Hepatocyte (in vitro differentiated cells): ENCODE measurements at regions not wholly inside any gene's neighbourhood (a gene's known extent, or its start where the extent isn't known, plus 50 kb on each side); places are given as distances from the start of the nearest gene placed in this dataset.
"Not testable (repeated sequence)": the region's sequence is repeated elsewhere in the genome, so short reads cannot be mapped to it uniquely, and the experiment has no call there.

Experiments
- DNase-seq: peaks from one replicate; pipeline ENCODE4 v3.0.0-alpha.2; 2016; ENCODE audit warnings: low spot score
- H2AFZ ChIP-seq: fragments of 200-600 bp; sonication (generic); 2 replicates; pipeline ENCODE4 v1.6.0; 2016; ENCODE audit warnings: antibody characterized with exemption, mild to moderate bottlenecking
- H3K27ac ChIP-seq: fragments of 200-600 bp; sonication (generic); 2 replicates; pipeline ENCODE4 v1.5.1; 2016; ENCODE audit warnings: mild to moderate bottlenecking
- H3K27me3 ChIP-seq: fragments of 200-600 bp; sonication (generic); 2 replicates; pipeline ENCODE4 v1.6.1; 2016
- H3K36me3 ChIP-seq: fragments of 200-600 bp; sonication (generic); replicated peaks from 2 replicates; pipeline ENCODE4 v1.5.1; 2016; ENCODE audit warnings: low read depth; ENCODE audit not compliant: insufficient read depth
- H3K4me1 ChIP-seq: fragments of 200-600 bp; sonication (generic); 2 replicates; pipeline ENCODE4 v1.5.1; 2016; ENCODE audit warnings: mild to moderate bottlenecking, moderate library complexity; ENCODE audit not compliant: insufficient read depth
- H3K4me2 ChIP-seq: fragments of 200-600 bp; sonication (generic); 2 replicates; pipeline ENCODE4 v1.6.0; 2016
- H3K4me3 ChIP-seq: fragments of 200-600 bp; sonication (generic); 2 replicates; pipeline ENCODE4 v1.5.1; 2016; ENCODE audit warnings: mild to moderate bottlenecking
- H3K79me2 ChIP-seq: fragments of 200-600 bp; sonication (generic); 2 replicates; pipeline ENCODE4 v1.6.0; 2017; ENCODE audit warnings: mild to moderate bottlenecking
- H3K9me2 ChIP-seq: fragments of 200-600 bp; sonication (generic); replicated peaks from 2 replicates; pipeline ENCODE4 v1.6.0; 2017; ENCODE audit warnings: mild to moderate bottlenecking; ENCODE audit not compliant: insufficient read depth
- H3K9me3 ChIP-seq: fragments of 200-600 bp; sonication (generic); 2 replicates; pipeline ENCODE4 v1.5.1; 2016; ENCODE audit warnings: low read depth, mild to moderate bottlenecking
- H4K20me1 ChIP-seq: fragments of 200-600 bp; sonication (generic); 2 replicates; pipeline ENCODE4 v1.6.0; 2016; ENCODE audit warnings: mild to moderate bottlenecking; ENCODE audit not compliant: insufficient read depth, poor library complexity, severe bottlenecking
- CTCF ChIP-seq: fragments of 200-600 bp; sonication (generic); IDR thresholded peaks from 2 replicates; pipeline ENCODE4 v1.5.1; 2016; ENCODE audit warnings: antibody characterized with exemption, mild to moderate bottlenecking; ENCODE audit not compliant: poor library complexity
- EZH2 ChIP-seq: fragments of 200-600 bp; sonication (generic); IDR thresholded peaks from 2 replicates; pipeline ENCODE4 v1.6.1; 2016; ENCODE audit warnings: antibody characterized with exemption, mild to moderate bottlenecking, borderline replicate concordance
- EZH2phosphoT487 ChIP-seq: fragments of 200-600 bp; sonication (generic); IDR thresholded peaks from one replicate; pipeline ENCODE4 v1.6.1; 2018; ENCODE audit warnings: antibody characterized with exemption, mild to moderate bottlenecking, low read depth, moderate library complexity; ENCODE audit not compliant: unreplicated experiment, severe bottlenecking
- WGBS: methylation state at CpG from one replicate; pipeline ENCODE4 v1.1.6; 2016; ENCODE audit warnings: low lambda C conversion rate; ENCODE audit errors: missing lambda C conversion rate; 5-methylcytosine and 5-hydroxymethylcytosine counted together

- 77% methylated on average over 2 of the region's 2 CpGs for WGBS
- no peak overlapping the region for H3K4me2 ChIP-seq
- H2AFZ ChIP-seq: no peak overlapping the region
Observed at GRCh38 chr14:48614003-48614402, 938.6 kb upstream of the MDGA2 start.

GRCh38 chr14:48606960-48607359, 931.6 kb upstream of the MDGA2 start:
- 89% methylated on average over 8 of the region's 8 CpGs for WGBS
- not testable (repeated sequence) for DNase-seq

More at GRCh38 chr14:48614003-48614402, 938.6 kb upstream of the MDGA2 start:
- H3K9me3 ChIP-seq: no peaks in the 10 kb centered on the region
- no peaks in the 10 kb centered on the region for H4K20me1 ChIP-seq
- H3K36me3 ChIP-seq: no peaks in the 10 kb centered on the region
- TF ChIP-seq CTCF: no peak
- DNase-seq: no peak
- no peaks in the 10 kb centered on the region for H3K9me2 ChIP-seq
- no peaks in the 10 kb centered on the region for H3K27me3 ChIP-seq
- H3K79me2 ChIP-seq: no peaks in the 10 kb centered on the region
- H3K4me3 ChIP-seq: no peak overlapping the region
- no peak overlapping the region for H3K27ac ChIP-seq
- H3K4me1 ChIP-seq: no peaks in the 10 kb centered on the region

GRCh38 chr14:48598458-48598857, 923.1 kb upstream of the MDGA2 start:
- H3K9me2 ChIP-seq: no peaks in the 10 kb centered on the region
- DNase-seq: no peak
- TF ChIP-seq EZH2phosphoT487 (no peak), CTCF (no peak), EZH2 (no peak)

More at GRCh38 chr14:48606960-48607359, 931.6 kb upstream of the MDGA2 start:
- H4K20me1 ChIP-seq, H3K4me1 ChIP-seq, H3K27me3 ChIP-seq, H3K9me2 ChIP-seq, H3K27ac ChIP-seq, H3K4me2 ChIP-seq, H2AFZ ChIP-seq, H3K9me3 ChIP-seq, H3K4me3 ChIP-seq, H3K79me2 ChIP-seq, H3K36me3 ChIP-seq: not testable (repeated sequence)

GRCh38 chr14:48586099-48586498, 910.7 kb upstream of the MDGA2 start:
- no peak for DNase-seq
- WGBS: 83% methylated on average over 1 of the region's 1 CpG
- Histone ChIP-seq H4K20me1 (no peaks in the 10 kb centered on the region), H3K27me3 (no peaks in the 10 kb centered on the region), H3K9me2 (no peaks in the 10 kb centered on the region), H3K27ac (no peak overlapping the region), H3K36me3 (no peaks in the 10 kb centered on the region), H2AFZ (no peak overlapping the region), H3K4me1 (no peaks in the 10 kb centered on the region), H3K4me2 (no peak overlapping the region), H3K4me3 (no peak overlapping the region), H3K79me2 (no peaks in the 10 kb centered on the region), H3K9me3 (no peaks in the 10 kb centered on the region)
- no peak for TF ChIP-seq EZH2phosphoT487
- no peak for TF ChIP-seq CTCF
- TF ChIP-seq EZH2: no peak

More at GRCh38 chr14:48598458-48598857, 923.1 kb upstream of the MDGA2 start:
- Histone ChIP-seq H3K4me1 (no peaks in the 10 kb centered on the region), H3K9me3 (no peaks in the 10 kb centered on the region), H3K79me2 (no peaks in the 10 kb centered on the region), H3K36me3 (no peaks in the 10 kb centered on the region), H3K4me3 (no peak overlapping the region), H3K27me3 (no peaks in the 10 kb centered on the region), H2AFZ (no peak overlapping the region), H4K20me1 (no peaks in the 10 kb centered on the region), H3K27ac (no peak overlapping the region), H3K4me2 (no peak overlapping the region)
- WGBS: 86% methylated on average over 7 of the region's 7 CpGs
